Gastroesophageal sphincter (tissue), 4 donors: ENCODE measurements at regions not wholly inside any gene's neighbourhood (a gene's known extent, or its start where the extent isn't known, plus 50 kb on each side); places are given as distances from the start of the nearest gene placed in this dataset.

ENCODE experiments used
- ATAC-seq: fragments of 150-250 bp; one replicate; pipeline ENCODE4 v1.9.1; 2016; ENCODE audit warnings: mild to moderate bottlenecking, moderate library complexity
- H3K27ac ChIP-seq, 4 donors: fragments of 200-600 bp; sonication (generic) in 3 of 4; 1 replicate in 3 of 4; 2 replicates in 1 of 4; pipeline ENCODE4 v1.5.1; 2016 to 2019
- H3K27me3 ChIP-seq: fragments of 200-600 bp; sonication (generic); one replicate; pipeline ENCODE4 v1.5.1; 2019
- H3K36me3 ChIP-seq, 2 donors: fragments of 200-600 bp; sonication (generic); one replicate each; pipeline ENCODE4 v1.5.1; 2019; ENCODE audit warnings: control low read depth in 1 of 2
- H3K4me1 ChIP-seq, 3 donors: fragments of 200-600 bp; sonication (generic); 1 replicate in 2 of 3; 2 replicates in 1 of 3; pipeline ENCODE4 v1.5.1; 2016 to 2019; ENCODE audit warnings: control low read depth in 2 of 3
- H3K4me3 ChIP-seq, 2 donors: fragments of 200-600 bp; sonication (generic); one replicate each; pipeline ENCODE4 v1.5.1; 2019; ENCODE audit warnings: mild to moderate bottlenecking in 1 of 2, moderate library complexity in 1 of 2
- H3K9me3 ChIP-seq, 3 donors: fragments of 200-600 bp; sonication (generic); one replicate each; pipeline ENCODE4 v1.5.1; 2017 to 2019; ENCODE audit warnings: control low read depth in 2 of 3
- EP300 ChIP-seq: sonication (generic); formaldehyde crosslinking; IDR thresholded peaks from one replicate; pipeline ENCODE4 v1.6.1; 2017; ENCODE audit warnings: antibody characterized with exemption, mild to moderate bottlenecking
- POLR2A ChIP-seq, 2 donors: fragments of 450-650 bp; IDR thresholded peaks; one replicate each; pipeline ENCODE4 v1.6.1; 2017; ENCODE audit warnings: antibody characterized with exemption in 2 of 2, mild to moderate bottlenecking in 2 of 2, moderate library complexity in 1 of 2
- POLR2AphosphoS5 ChIP-seq: sonication (generic); formaldehyde crosslinking; IDR thresholded peaks from one replicate; pipeline ENCODE4 v1.6.1; 2017; ENCODE audit warnings: antibody characterized with exemption
- WGBS, 2 donors: methylation state at CpG; one replicate each; pipeline ENCODE4 v1.1.5; 2018; ENCODE audit warnings: low coverage in 1 of 2; 5-methylcytosine and 5-hydroxymethylcytosine counted together
- TF ChIP-seq, protein P1 (sequence below), 4 experiments: fragments of 200-600 bp in 2 of 4; fragments of 450-650 bp in 2 of 4; sonication (generic) in 1 of 4; IDR thresholded peaks; one replicate each; pipeline ENCODE4 v1.5.1; 2017 to 2019; ENCODE audit warnings: antibody characterized with exemption in 4 of 4, mild to moderate bottlenecking in 2 of 4, moderate library complexity in 2 of 4

DNA sequence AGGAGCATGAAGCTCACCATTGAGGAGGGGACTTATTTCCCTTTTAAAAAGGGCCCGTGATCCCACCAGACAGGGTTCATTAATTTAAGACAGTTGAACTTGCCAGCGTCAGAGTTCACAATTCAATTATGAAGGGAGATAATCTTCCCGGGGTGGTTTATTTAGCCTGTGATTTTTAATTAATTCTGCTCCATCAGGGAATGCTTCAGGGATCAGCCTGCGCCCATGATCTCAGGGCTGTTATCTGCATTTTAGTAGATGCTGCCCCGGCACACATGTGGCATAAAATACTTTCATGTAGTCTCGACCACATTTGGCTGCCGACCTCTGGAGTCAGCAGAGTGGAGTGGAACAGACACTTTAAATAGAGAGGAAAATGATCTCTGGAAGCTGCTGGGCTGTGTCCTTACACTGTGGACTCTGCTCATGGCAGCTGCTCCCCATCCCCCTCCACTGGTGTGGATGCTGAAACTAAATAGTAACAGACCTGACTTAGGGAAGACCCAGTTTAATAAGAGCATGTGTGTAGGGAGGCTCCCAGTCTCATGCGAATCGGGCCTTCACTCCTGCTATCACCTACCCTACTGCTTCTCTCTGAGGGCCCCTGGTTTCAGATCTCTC is 256.9 kb downstream of the TEX29 start:
- H3K4me3 ChIP-seq, result no peak overlapping the region
- no peaks in the 10 kb centered on the region for H3K36me3 ChIP-seq
- TF ChIP-seq EP300, result no peak
- TF ChIP-seq, protein P1, sequence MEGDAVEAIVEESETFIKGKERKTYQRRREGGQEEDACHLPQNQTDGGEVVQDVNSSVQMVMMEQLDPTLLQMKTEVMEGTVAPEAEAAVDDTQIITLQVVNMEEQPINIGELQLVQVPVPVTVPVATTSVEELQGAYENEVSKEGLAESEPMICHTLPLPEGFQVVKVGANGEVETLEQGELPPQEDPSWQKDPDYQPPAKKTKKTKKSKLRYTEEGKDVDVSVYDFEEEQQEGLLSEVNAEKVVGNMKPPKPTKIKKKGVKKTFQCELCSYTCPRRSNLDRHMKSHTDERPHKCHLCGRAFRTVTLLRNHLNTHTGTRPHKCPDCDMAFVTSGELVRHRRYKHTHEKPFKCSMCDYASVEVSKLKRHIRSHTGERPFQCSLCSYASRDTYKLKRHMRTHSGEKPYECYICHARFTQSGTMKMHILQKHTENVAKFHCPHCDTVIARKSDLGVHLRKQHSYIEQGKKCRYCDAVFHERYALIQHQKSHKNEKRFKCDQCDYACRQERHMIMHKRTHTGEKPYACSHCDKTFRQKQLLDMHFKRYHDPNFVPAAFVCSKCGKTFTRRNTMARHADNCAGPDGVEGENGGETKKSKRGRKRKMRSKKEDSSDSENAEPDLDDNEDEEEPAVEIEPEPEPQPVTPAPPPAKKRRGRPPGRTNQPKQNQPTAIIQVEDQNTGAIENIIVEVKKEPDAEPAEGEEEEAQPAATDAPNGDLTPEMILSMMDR (IDR thresholded peaks at IDR 0.05), result no peak
- no peak for TF ChIP-seq POLR2A (IDR thresholded peaks at IDR 0.05)
- no peak for TF ChIP-seq POLR2AphosphoS5
- no peaks in the 10 kb centered on the region for H3K4me1 ChIP-seq
- H3K9me3 ChIP-seq, result peaks cover 0 to 42% (median 0%) of the 10 kb centered on the region in 3 donors
- 27 to 54% methylated on average over 4 to 8 of the region's 9 CpGs for WGBS, 2 donors
- no peak for ATAC-seq
- no peak overlapping the region for H3K27ac ChIP-seq
- peaks cover 48% of the 10 kb centered on the region for H3K27me3 ChIP-seq

DNA sequence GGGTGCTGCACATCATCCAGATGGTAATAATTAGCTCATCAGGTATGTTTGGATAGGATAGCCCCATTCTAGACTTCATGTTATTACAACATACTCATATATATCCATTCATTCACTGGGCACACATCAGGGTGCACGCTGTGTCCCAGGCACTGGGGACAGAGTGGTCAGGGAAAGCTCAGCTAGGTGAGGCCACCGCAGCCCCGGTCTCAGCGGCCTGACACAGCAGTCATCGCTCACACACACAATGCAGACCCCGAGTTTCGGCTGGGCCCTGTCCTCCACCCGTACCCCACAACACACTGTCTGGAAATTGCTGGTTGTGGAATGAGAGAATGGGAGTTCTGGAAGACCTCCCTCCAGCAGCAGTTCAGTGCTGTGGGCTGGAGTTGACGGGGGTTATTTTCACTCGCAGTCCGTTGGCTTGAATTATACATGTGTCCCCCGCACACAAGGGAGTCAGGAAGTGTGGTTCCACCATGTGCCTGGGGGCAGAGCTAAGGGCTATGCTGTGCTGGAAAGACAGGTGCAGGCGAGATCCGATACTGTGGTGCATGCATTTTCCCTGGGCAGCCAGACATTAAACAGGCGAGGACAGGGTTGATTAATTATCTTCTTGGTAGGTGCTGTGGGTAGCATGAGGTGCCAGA is 257.6 kb downstream of the TEX29 start:
- 85 to 87% methylated on average over 4 to 5 of the region's 15 CpGs for WGBS, 2 donors
- Histone ChIP-seq H3K27ac (no peak overlapping the region), H3K36me3 (no peaks in the 10 kb centered on the region), H3K4me1 (no peaks in the 10 kb centered on the region), H3K27me3 (peaks cover 48% of the 10 kb centered on the region), H3K4me3 (no peak overlapping the region), H3K9me3 (peaks cover 0 to 39% (median 0%) of the 10 kb centered on the region in 3 donors)
- TF ChIP-seq POLR2AphosphoS5, result no peak
- TF ChIP-seq POLR2A (IDR thresholded peaks at IDR 0.05), result no peak
- no peak for TF ChIP-seq EP300
- TF ChIP-seq, protein P1 (IDR thresholded peaks at IDR 0.05), result no peak
- ATAC-seq, result no peak

DNA sequence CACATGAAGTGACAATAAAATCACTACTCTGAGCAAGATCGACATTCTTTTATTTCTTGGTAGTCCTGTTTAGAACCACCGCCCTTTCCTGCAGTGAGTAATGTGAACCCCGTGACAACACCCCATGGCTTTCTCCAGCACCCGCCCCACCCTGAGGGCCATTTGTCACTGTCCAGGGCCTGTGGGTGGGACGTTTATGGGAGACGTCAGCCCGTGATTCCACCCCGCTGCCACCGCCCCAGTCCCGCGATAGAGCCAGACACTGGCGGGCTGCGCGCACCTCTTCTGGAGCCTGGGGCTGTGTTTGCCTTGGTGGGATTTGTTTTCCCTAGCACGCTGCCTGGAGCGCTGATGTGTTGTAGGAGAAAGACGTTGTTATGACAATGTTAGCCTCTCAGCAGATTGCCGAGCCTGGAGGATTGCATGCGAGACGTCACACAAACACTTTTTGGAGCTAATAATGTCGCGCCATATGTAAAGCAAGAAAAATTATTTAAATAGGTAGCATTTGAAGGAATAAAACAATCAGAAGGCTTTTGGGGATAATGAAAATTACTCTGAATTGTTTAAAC is 263.7 kb downstream of the TEX29 start:
- no peak overlapping the region for H3K4me3 ChIP-seq
- peaks cover 0 to 19% (median 0%) of the 10 kb centered on the region in 3 donors for H3K9me3 ChIP-seq
- no peak for ATAC-seq
- H3K36me3 ChIP-seq, result no peaks in the 10 kb centered on the region
- peaks cover 61% of the 10 kb centered on the region for H3K27me3 ChIP-seq
- H3K4me1 ChIP-seq, result no peaks in the 10 kb centered on the region
- H3K27ac ChIP-seq, result no peak overlapping the region
- whole genome bisulfite sequencing, 2 donors, result 47 to 79% methylated on average over 8 to 9 of the region's 22 CpGs
- TF ChIP-seq POLR2AphosphoS5 (no peak), EP300 (no peak), POLR2A (IDR thresholded peaks at IDR 0.05) (no peak)
- TF ChIP-seq, protein P1 (IDR thresholded peaks at IDR 0.05), result no peak

DNA sequence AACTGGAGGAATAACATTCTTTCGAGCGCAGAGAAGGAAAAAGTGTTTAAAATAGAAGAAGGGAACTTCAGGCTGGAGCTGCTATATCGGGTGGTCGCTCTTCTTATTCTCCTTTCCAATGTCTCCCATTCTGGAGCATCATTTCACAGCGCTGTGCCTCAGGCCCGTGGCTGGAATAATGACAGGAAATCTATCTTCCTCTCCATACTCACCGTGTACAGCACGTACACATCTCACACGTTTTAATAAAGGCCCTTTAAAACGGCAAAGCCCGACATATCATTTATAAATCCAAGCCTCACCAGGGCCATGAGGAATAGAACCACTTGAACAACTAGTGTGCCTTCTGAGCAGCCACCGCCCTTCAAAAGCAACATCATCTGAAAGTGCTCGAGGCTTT is 264.4 kb downstream of the TEX29 start:
- no peak for TF ChIP-seq POLR2A (IDR thresholded peaks at IDR 0.05)
- TF ChIP-seq, protein P1 (IDR thresholded peaks at IDR 0.05), result no peak
- no peak for TF ChIP-seq POLR2AphosphoS5
- TF ChIP-seq EP300, result no peak
- H3K4me1 ChIP-seq, result no peaks in the 10 kb centered on the region
- 19 to 42% methylated on average over 6 to 13 of the region's 13 CpGs for WGBS, 2 donors
- H3K9me3 ChIP-seq, result peaks cover 0 to 13% (median 0%) of the 10 kb centered on the region in 3 donors
- no peak overlapping the region for H3K27ac ChIP-seq
- peaks cover 62% of the 10 kb centered on the region for H3K27me3 ChIP-seq
- H3K36me3 ChIP-seq, result no peaks in the 10 kb centered on the region
- ATAC-seq, result no peak
- H3K4me3 ChIP-seq, result no peak overlapping the region

DNA sequence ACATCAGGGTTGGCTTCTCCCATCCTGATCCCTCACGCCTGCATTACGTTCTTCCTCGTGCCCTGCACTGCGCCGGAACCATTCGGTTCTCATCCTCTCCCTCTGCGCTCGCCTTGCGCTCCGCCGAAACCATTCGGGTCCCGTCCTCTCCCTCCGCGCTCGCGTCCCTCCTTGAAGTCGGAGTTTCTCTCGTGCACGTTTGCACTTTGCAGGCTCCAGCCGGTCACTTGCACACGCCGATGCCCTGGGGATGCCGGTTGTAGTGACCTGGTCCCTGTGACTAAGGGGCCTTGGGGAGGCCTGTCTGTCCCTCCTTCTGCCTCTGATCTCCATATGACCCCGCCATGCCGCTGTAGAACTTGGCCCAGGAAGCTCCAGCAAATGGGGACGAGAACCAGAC is 265.8 kb downstream of the TEX29 start:
- H3K9me3 ChIP-seq, result no peaks in the 10 kb centered on the region
- no peaks in the 10 kb centered on the region for H3K36me3 ChIP-seq
- H3K27ac ChIP-seq, result no peak overlapping the region
- H3K4me3 ChIP-seq, result no peak overlapping the region
- ATAC-seq, result no peak
- WGBS, 2 donors, result 89 to 96% methylated on average over 11 to 14 of the region's 27 CpGs
- peaks cover 50% of the 10 kb centered on the region for H3K27me3 ChIP-seq
- TF ChIP-seq EP300 (no peak), POLR2AphosphoS5 (no peak), POLR2A (IDR thresholded peaks at IDR 0.05) (no peak)
- TF ChIP-seq, protein P1 (IDR thresholded peaks at IDR 0.05), result no peak
- no peaks in the 10 kb centered on the region for H3K4me1 ChIP-seq
